ENCODE measurements at regions not wholly inside any gene's neighbourhood (a gene's known extent, or its start where the extent isn't known, plus 50 kb on each side); places are given as distances from the start of the nearest gene placed in this dataset.

DNA sequence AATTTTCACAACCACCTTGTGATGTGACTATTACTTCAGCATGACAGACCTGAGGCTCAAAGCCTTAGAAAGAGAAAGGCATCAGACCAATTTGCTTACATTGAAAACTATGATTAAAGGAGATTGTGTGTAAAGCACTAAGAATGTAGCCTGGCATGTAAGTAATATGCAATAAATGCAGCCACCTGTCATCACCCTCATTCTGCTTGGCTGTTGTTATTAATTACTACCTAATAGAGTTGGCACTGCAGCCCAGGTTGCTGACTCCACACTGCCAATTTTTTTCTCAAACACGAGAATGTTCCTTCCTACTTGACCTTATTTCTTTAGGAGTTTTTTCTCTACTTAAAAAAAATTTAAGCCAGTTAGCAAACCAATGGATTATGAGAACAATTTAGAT is 61.2 kb upstream of the NPVF start:
- Histone ChIP-seq H3K36me3 (ENCODE audit: control insufficient read depth in 2 of 2, extremely low read depth in 1 of 2, insufficient read depth in 2 of 2, low read length in 2 of 2) (no peaks in the 10 kb centered on the region), H2AFZ (ENCODE audit: low read depth, low read length) (no peak overlapping the region), H3K9me1 (replicated peaks; ENCODE audit: control insufficient read depth, extremely low read depth, insufficient read depth, low read length) (no peaks in the 10 kb centered on the region), H3K4me1 (ENCODE audit: control insufficient read depth, extremely low read depth, insufficient read depth, low read length) (no peaks in the 10 kb centered on the region), H3K4me2 (ENCODE audit: insufficient read depth, low read length) (no peak overlapping the region), H4K20me1 (replicated peaks; ENCODE audit: control insufficient read depth, extremely low read depth, insufficient read depth, low read length) (no peaks in the 10 kb centered on the region), H3K27ac (ENCODE audit: insufficient read depth, low read depth, low read length) (no peak overlapping the region), H3K27me3 (ENCODE audit: control insufficient read depth in 2 of 2, insufficient read depth in 2 of 2, low read length in 2 of 2) (no peaks in the 10 kb centered on the region), H3K4me3 (replicated peaks in 1 of 3; ENCODE audit: insufficient read depth in 1 of 3, low read depth in 1 of 3, low read length in 3 of 3) (no peak overlapping the region), H3K9me3 (replicated peaks; ENCODE audit: control insufficient read depth, insufficient read depth, low read length) (no peaks in the 10 kb centered on the region), H3K9ac (replicated peaks; ENCODE audit: extremely low read depth, insufficient read depth, low read length) (no peak overlapping the region), H3K79me2 (ENCODE audit: control insufficient read depth, insufficient read depth, low read length) (no peaks in the 10 kb centered on the region)
- FAIRE-seq (no peak), DNase-seq (ENCODE audit: low read depth, low spot score) (no peak)
- intact Hi-C loops (cut with micrococcal nuclease) (no loop called here), dilution Hi-C loops (cut with MboI; ENCODE audit: extremely low pct_ligation_motif_present, low sequenced_read_pairs) (no loop called here)
- TF ChIP-seq, protein P1, sequence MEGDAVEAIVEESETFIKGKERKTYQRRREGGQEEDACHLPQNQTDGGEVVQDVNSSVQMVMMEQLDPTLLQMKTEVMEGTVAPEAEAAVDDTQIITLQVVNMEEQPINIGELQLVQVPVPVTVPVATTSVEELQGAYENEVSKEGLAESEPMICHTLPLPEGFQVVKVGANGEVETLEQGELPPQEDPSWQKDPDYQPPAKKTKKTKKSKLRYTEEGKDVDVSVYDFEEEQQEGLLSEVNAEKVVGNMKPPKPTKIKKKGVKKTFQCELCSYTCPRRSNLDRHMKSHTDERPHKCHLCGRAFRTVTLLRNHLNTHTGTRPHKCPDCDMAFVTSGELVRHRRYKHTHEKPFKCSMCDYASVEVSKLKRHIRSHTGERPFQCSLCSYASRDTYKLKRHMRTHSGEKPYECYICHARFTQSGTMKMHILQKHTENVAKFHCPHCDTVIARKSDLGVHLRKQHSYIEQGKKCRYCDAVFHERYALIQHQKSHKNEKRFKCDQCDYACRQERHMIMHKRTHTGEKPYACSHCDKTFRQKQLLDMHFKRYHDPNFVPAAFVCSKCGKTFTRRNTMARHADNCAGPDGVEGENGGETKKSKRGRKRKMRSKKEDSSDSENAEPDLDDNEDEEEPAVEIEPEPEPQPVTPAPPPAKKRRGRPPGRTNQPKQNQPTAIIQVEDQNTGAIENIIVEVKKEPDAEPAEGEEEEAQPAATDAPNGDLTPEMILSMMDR (IDR thresholded peaks at IDR 0.05; ENCODE audit: extremely low read depth in 1 of 2, insufficient read depth in 1 of 2, low read depth in 1 of 2, low read length in 2 of 2) = no peak
- TF ChIP-seq, protein P2, sequence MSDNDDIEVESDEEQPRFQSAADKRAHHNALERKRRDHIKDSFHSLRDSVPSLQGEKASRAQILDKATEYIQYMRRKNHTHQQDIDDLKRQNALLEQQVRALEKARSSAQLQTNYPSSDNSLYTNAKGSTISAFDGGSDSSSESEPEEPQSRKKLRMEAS (IDR thresholded peaks at IDR 0.05; ENCODE audit: insufficient read depth, insufficient read length) = no peak
- TF ChIP-seq MYC (IDR thresholded peaks at IDR 0.05; ENCODE audit: low read depth, low read length) (no peak), GATA2 (IDR thresholded peaks at IDR 0.05; ENCODE audit: insufficient read depth, insufficient read length, low read depth, low read length) (no peak), FOS (IDR thresholded peaks at IDR 0.05; ENCODE audit: borderline replicate concordance, insufficient read depth, low read length) (no peak), EZH2 (IDR thresholded peaks at IDR 0.05; ENCODE audit: borderline replicate concordance, low read depth, low read length, severe bottlenecking) (no peak), JUN (IDR thresholded peaks at IDR 0.05; ENCODE audit: borderline replicate concordance, insufficient read depth, insufficient read length, low read depth) (no peak), POLR2AphosphoS5 (IDR thresholded peaks at IDR 0.05; ENCODE audit: insufficient read depth, low read depth, low read length) (no peak), POLR2A (IDR thresholded peaks at IDR 0.05; ENCODE audit: low read depth, low read length) (no peak)
- no TSS peak for BruUV-seq (replicated peaks)
- CTCF ChIA-PET = no interaction called here
- POLR2A ChIA-PET = no interaction called here
